NCI-H345 treated with DMSO at 0.1 percent for 48 hours (cell line): ENCODE measurements at regions not wholly inside any gene's neighbourhood (a gene's known extent, or its start where the extent isn't known, plus 50 kb on each side); places are given as distances from the start of the nearest gene placed in this dataset.
"Not testable (repeated sequence)": the region's sequence is repeated elsewhere in the genome, so short reads cannot be mapped to it uniquely, and the experiment has no call there.

Experiments used
- DNase-seq: peaks from one replicate; lab custom pipeline; 2025; ENCODE audit not compliant: unreplicated experiment; lab: John Stamatoyannopoulos, UW

DNA sequence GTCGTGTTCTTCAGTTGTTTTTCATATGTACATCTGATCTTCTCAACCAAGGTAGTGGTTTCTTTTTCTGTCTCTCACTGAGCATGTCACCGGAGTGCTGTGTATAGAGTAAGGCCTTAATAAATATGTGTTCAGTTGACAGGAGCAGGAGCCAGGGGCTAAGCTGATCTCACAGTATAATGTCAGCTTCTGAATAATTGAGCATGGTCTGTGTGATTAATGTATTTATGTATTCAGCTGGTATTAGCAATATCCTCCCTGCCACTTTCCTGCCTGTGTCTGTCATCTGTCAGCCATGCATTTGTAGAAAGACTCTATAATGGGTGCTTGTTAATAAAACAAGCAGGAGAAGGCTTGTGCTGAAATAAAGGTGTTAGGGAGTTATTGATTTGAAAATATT lies 198.9 kb downstream of the ADCYAP1 start:
- DNase-seq, result no peak

DNA sequence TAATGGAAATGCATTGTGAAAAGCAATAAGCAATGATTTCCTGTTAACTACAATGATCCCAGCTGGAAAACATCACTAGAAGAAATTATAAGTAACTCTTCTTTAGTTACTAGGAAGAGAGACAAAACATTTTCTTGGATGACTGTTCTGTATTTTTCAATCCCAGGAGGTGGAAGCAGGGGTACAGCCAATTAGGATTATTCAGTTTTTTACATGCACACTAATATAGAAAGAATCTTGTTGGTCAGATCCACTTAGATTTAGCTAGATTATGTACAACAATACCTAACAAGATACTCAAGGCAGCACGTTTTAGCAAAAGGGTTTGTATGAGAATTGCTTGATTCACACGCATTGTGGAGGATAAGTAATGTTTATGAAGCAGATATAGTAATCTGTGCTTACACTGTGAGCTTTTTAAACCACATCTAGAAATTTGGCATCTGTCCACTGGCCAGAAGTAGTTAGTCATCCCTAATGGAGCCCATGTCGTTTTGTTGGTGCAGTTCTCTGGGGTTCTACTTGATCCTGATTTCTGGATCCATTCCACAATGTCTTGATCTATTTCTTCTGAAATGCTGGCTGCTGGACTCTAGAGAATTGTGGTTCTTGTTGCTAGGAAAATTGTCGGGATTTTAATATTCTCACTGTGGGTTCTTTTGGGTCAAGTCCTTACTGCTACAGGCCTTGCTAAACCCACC lies 199.7 kb downstream of the ADCYAP1 start:
- no peak for DNase-seq

DNA sequence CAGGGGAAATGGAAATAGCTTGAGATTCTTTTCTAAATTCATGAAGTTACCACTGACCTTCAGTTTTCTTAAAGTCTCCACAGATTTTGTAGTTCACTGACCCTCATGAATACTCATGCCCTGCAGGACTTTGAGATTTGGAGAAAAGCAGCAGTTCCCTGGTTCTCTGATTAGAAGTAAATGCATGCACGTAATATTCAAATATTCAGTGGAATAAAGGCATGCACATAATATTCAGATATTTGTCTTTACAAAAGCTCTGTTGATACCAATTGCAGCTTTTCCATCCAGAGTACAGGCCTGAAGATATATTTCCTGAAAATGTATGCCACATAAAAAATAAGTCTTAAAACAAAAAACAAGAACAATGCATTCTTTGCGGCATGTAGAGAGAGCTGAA lies 219.8 kb downstream of the ADCYAP1 start:
- no peak for DNase-seq

DNA sequence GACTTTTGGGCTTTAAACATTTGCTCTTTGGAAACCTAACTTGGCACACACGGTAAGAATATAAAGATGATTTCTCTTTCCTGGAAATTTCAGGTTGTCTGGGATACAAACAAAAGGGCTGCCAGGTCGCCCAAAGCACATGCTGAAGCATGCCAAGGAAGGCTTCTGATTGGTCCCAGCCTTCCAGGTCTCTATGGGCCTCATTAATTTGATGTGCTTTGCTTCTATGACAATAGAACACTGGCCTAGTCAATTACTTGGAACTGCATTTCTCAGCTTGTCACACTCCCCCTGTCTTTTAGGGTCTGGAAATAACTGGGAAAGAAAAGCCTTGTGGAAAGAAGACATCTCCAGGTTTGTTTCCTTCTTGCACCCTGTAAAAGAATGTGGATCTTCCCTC lies 228.9 kb downstream of the ADCYAP1 start:
- DNase-seq, result no peak

DNA sequence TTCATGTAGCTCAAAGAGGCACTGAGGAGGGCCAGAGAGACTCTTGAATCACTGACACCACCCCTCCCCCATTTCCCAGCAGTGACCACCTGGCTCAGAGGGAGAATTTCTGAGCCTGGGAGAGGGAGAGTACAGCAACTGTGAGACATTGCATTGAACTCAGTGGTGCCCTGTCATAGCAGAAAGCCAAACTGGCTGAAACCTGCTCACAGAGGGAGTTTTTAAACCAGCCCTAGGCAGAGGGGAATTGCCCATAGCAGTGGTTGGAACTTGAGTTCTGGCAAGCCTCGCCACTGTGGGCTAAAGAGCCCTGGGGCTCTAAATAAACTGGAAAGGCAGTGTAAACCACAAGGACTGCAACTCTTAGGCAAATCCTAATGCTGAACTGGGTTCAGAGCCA lies 243.1 kb downstream of the ADCYAP1 start:
- DNase-seq, result no peak

DNA sequence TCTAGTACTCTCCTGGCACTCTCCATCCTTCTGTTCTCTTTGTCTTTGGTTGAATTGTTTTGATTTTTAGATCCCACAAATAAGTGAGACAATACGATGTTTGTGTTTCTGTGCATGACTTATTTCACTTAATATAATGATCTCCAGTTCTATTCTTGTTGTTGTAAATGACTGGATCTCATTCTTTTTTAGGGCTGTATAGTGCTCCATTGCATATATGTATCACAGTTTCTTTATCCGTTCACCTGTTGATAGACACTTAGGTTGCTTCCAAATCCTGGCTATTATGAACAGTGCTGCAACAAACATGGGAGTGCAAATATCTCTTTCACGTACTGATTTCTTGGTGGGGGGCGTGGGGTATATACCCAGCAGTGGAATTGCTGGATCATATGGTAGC lies 245.0 kb downstream of the ADCYAP1 start:
- no peak for DNase-seq

DNA sequence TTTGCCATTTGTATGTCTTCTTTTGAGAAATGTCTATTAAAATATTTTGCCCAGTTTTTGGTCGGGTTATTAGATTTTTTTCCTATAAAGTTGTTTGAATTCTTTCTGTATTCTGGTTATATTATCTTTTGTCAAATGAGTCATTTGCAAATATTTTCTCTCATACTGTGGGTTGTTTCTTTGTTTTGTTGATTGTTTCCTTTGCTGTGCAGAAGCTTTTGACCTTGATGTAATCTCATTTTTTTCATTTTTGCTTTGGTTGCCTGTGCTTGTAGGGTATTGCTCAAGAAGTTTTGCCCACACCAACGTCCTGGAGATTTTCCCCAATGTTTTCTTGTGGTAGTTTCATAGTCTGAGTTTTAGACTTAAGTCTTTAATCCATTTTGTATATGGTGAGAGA lies 245.7 kb downstream of the ADCYAP1 start:
- no peak for DNase-seq

DNA sequence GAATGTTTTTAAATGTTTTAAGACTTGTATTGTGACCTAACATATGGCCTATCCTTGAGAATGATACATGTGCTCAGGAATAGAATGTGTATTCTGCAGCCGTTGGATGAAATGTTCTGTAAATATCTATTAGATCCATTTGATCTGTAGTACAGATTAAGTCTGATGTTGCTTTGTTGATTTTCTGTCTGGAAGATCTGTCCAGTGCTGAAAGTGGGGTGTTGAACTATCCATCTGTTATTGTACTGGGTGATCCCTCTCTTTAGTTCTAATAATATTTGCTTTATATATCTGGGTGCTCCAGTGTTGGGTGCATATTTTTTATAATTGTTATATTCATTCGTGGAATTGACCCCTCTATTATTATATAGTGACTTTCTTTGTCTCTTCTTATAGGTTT lies 248.3 kb downstream of the ADCYAP1 start:
- DNase-seq, result not testable (repeated sequence)

DNA sequence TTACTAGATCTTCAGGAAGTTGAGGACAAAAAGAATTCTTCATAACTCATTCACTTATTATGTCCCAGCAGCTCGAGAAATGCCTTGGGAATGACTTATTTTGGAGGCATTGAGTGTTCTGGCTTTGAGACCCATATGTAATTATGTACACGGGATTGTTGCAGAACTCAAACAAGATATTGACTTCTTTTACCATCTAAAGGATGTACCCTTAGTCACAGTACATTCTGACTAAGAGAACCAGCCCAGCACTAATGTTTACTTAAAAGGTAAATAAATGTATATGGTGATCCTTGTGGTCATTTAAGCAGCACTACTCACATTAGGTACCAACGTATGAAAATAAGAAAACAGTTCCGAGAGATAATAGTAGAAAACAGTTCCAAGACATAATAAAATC lies 268.9 kb downstream of the ADCYAP1 start:
- no peak for DNase-seq

DNA sequence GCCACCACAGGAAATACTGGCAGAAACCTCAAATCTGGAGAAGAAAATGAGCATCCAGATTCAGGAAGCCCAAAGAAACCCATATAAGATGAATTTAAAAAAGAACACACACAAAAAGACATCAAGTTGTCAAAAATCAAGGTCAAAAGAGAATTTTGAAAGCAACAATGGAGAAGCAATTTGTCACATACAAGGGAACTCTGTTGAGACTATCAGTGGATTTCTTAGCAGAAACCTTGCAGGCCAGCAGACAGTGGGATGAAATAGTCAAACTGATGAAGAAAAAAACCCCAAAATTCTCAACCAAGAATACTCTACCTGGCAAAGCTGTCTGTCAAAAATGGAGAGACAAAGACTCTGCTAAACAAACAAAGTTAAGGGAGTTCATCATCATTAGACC lies 272.6 kb downstream of the ADCYAP1 start:
- no peak for DNase-seq

DNA sequence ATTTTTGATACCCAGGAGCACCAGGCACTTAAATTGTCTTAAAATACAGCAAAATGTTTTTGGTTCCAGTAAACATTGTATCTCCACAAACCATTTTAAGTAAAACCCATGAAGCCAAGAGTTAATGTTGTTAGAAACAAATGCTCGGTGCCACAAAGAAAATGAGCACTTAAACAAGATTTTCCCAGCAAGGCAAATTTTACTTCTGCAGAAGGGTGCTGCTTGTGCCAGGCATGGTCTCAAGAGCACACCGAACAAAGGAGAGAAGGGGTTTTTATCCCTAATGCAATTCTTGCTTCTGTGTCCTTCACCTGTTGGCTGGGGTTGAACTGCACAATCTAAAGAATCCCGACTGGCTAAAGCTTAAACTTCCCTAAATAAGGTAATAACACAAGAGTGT lies 286.7 kb downstream of the ADCYAP1 start:
- DNase-seq, result no peak

DNA sequence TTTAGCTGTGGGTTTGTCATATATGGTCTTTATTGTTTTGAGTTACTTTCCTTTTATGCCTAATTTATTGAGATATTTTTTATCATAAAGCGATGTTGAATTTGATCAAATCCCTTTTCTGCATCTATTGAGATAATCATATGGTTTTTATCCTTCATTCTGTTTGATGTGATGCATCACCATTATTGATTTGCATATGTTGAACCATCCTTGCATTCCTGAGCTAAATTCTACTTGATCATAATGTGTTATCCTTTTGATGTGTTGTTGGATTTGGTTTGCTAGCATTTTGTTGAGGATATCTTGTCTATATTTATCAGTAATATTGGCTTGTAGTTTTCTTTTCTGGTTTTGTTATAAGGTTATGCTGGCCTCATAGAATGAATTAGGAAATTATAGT lies 308.5 kb downstream of the ADCYAP1 start:
- no peak for DNase-seq

DNA sequence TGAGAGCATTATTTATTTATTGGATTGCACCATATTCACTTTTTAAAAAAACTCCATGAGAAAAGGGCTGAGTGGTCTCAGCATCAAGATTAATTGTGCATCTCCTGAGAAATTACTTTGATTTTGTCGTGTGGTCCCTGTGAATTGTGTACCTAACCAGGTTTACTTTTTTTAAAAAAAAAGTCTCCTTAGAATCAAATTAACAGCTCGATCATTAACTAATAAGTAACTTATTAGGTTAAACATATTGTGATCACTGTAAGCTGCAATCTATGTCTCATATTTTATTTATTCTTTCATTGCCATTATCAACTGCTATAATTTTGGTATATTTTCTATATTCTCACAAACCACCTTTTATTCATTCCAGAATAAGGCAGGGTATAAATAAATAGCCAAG lies 318.2 kb downstream of the ADCYAP1 start:
- no peak for DNase-seq

DNA sequence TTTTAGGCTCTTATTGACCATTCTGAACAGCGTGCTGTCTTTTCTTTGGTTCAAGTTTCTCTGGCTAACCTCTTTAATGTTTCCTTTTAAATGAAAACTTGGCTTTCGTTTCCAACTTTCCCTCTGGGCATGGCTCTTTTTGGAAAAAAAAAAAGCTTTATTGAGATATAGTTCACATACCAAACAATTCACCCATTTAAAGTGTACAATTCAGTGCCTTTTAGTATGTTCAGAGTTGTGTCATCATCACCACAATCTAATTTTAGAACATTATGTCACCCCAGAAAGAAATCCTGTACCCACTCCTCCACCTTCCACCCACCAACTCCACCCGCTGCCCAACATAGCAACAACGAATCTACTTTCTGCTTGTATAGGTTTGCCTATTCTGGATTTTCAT lies 322.4 kb downstream of the ADCYAP1 start:
- no peak for DNase-seq

DNA sequence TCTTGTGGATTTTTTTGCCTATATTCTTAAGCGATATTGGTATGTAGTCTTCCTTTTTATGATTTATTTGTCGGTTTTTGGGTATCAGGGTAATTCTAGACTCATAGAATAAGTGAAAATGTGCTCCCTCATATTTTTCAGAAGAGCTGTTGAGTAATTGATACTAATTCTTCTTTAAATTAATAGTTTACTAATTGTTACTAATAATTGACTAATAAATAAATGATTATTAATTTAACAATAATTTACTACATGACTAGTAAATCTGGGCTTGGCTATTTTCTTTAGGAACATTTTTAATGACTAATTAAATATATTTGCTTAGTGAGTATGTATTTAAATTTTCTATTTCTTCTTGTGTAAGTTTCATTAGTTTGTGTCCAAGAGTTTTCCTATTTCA lies 325.0 kb downstream of the ADCYAP1 start:
- no peak for DNase-seq

DNA sequence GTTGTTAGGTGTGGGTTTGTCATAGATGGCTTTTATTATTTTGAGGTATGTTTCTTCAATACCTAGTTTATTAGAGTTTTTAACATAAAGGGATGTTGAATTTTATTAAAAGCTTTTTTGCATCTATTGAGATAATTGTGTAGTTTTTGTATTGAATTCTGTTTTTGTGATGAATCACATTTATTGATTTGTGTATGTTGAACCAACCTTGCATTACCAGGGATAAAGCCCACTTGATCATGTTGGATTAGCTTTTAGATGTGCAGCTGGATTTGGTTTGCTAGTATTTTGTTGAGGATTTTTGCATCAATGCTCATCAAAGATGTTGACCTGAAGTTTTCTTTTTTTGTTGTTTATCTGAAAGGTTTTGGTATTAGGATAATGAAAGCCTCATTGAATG lies 328.2 kb downstream of the ADCYAP1 start:
- no peak for DNase-seq

DNA sequence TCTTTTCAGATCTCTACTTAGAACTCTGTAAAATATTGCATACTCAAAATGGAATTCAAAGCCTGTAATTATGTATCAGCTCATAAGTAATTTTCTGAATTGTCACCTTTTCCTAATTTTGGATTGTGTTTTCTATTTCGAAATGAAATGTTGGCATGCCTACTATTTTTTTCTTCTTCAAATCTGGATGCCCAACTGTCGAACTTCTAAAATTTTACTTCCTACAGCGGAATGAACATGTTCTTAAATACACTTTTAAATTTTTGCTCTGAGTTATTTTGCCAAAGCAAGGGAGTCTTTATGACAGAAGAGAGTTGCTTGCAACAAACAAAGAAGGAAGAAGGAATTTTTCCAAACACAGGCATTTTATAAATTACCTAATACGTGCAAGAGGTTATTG lies 336.0 kb downstream of the ADCYAP1 start:
- no peak for DNase-seq

DNA sequence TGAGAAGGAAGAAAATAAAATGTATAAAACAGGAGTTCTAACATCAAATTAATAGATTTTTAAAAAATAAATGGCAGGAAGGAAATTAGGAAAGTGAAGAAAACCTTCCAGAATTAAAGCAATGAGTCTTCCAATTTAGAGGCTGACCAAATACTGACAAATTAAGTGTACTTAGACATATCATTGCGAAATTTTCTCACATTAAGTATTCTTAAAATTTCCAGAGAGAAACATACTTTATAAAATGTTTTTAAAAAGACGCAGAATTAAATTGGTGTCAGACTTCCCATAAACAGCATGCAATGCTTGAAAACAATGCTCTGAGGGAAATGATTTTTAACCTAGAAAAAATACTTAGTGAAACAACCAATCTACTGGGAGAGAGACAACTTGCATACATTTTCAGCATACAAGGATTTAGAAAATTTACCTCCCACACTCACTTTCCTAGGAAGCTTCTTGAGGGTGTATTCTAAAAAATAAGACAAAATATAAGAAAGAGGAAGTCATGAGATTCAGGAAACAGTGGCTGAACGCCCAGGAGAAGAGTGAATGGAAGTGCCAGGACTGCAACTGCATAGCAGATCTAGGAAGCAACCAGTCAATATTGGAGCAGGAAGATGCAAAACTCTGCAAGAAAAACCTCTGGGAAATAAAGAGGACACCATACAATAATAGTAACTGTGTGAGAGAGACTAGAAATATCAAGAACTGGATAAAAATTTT lies 339.9 kb downstream of the ADCYAP1 start:
- DNase-seq, result no peak

DNA sequence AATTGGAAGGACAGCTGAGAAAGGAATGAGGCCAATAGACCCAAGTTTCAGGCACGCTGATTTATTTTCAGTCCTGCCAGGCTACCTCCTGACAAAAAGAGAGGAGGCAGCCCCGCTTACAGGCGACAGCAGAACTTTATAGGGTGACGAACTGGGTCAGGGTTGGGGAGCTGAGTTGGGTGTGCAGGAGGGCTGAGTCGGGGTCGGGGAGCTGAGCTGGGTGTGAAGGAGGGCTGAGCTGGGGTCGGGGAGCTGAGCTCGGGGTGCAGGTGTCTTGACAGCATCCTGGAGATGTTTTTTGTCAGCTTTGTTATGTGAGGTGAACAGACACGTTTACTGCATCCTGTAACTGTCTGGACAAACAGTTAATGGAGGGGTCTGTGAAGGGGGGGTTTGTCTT lies 342.2 kb downstream of the ADCYAP1 start:
- DNase-seq, result no peak

DNA sequence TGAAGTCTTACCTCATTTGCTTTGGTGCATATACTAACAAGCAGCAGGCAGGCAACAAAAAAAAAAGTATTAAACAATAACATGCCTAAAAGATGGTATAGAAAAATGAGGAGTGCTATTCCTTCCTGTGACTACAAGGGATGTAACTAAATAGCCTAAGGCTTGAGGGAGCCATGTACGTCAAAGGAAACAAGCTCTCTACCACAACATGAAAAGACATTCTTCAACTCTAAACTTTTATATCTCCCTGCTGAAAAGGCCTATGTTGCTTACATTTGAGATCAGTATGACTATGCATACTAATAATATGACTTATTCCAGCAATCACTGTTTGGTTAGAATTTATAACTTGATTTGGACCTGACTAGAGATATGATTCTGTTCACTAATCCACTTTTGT lies 347.9 kb downstream of the ADCYAP1 start:
- no peak for DNase-seq

DNA sequence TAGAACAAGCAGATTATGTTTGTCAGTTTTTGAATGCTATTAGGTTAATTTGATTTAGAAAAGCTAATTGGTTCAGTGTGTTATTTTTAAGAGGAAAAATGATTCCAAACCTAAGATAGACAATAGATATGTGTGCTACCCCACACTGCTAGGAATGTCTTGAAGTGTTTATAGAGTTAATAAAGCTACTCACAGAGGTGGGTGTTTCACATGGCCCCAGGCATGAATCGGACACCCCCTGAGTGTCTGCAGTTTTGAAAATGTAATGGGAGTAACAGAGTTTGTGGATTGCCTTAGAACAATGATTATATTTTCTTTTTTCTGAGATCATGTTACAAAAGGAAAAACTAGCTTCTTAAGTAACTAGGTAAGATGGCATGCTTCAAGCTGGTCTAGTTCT lies 348.3 kb downstream of the ADCYAP1 start:
- DNase-seq, result no peak

DNA sequence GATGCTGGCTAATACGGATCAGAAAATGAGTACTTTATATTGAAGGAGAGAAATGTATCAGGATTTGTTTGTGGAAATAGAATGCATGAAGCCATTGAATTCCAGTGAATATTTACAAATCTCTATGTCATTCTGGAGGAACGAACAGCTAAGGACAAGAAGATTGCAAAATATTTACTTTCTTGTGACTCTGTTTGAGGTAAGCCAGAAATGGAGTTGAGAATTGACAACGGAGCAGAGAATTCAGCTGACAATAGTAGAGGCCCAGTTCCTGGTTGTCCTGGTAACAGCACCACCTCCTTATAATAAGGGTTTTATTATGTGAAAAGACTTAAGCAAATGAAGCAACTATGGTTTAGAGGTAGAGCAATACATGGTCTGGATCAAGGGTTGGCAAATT lies 349.2 kb downstream of the ADCYAP1 start:
- DNase-seq, result no peak

DNA sequence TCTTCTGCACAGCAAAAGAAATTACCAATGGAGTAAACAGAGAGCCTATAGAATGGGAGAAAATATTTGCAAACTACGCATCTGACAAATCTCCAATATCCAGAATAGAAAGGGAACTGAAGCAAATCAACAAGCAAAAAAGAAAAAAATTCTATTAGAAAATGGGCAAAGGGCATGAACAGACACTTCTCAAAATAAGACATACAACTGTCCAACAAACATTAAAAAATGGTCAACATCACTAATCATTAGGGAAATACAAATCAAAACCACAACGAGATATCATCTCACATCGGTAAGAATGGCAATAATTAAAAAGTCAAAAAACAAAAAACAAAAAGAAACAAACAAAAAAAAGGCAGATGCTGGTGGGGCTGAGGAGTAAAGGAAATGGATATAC lies 356.4 kb downstream of the ADCYAP1 start:
- no peak for DNase-seq
